ENCODE measurements at regions not wholly inside any gene's neighbourhood (a gene's known extent, or its start where the extent isn't known, plus 50 kb on each side); places are given as distances from the start of the nearest gene placed in this dataset.
A peak's percentile ranks its signal among the peaks of the same experiment; 100 is the strongest.
"Not testable (repeated sequence)": the region's sequence is repeated elsewhere in the genome, so short reads cannot be mapped to it uniquely, and the experiment has no call there.

GRCh38 chr5:91499943-91500531 is 116.9 kb upstream of the ARRDC3 start:
- DNase-seq, result peak in 3 of 6 experiments; percentile 7 to 54 (median 48)

DNA sequence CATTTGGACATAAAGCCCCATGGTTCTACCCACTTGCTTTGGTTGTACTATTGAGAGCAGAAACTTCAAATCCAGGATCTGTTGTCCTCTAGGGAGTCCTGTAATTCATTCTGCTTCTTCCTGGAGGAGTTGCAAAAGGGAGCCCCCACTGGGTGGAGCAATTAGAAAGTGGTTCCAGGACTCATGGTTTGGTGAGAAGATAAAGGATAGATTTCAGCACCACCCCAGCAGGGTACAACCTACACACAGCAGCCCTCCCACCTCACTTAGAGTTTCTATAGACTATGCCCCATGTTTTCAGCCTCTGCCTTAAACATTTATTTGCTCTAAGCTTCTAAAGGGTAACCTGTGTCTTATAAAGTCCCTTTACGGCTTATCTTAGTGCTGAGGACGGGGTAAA is 112.6 kb upstream of the ARRDC3 start:
- DNase-seq, result no peak

GRCh38 chr5:91494447-91494996 is 111.4 kb upstream of the ARRDC3 start:
- no peak for DNase-seq

DNA sequence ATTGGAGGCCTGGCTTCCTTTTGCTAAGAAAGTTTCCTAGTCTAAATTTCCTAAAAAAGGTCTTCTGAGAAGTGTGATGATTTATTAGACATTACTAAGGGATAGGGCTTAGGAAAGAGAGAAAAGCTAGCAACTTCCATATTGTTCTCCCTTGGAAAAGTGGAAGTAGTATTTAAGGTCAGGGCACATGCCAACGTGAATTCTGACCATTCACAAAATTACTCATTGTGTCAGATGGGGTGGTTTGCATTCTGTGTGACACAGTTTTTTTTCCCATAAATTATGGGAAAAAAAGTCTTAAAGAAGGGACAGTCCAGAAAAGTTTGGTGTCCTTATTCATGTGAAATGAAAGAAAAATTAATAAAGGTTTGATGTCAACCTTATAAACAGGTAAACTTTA is 110.0 kb upstream of the ARRDC3 start:
- no peak for DNase-seq

DNA sequence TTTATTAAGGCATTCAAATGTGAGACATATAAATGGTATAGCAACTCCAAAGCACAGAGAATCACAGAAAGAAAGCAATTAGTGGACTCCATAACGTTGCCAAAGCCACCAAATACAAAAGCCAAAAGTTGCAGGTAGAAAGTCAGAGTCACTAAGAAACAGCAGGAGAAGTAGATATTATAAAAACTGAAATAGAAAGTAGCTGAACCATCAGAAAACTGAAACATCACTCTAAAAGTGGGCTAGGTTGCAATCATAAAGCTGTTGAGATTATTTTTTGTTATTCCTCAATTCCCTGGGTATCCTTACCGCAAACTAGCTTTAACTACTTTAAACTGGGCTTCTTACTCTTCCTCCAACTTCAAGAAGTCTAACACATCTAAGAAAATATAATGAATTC is 108.1 kb upstream of the ARRDC3 start:
- no peak for DNase-seq

- DNase-seq, result no peak
Measured at GRCh38 chr5:91490316-91490715, 107.2 kb upstream of the ARRDC3 start.

- DNase-seq, result no peak
Measured at GRCh38 chr5:91487420-91487819, 104.3 kb upstream of the ARRDC3 start.

DNA sequence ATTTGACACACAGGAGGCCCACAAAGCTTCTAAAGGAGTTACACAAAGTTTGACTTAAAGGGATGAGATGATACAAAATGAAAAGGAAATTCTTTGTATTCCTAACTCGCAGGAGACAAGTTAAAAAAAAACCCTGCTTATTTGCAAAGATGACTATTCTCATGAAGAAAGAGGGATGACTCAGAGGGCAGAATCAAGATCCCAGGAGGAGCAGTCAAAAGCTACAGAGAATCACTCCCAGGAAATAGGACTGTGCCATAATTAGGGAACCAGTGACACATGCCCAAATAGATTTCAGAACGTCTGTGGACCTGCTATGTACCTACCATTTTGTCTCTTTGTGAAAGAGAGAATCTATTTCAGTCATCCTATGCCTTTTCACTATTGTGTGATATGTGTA is 103.5 kb upstream of the ARRDC3 start:
- no peak for DNase-seq

- DNase-seq, result no peak
Measured at GRCh38 chr5:91484662-91485061, 101.5 kb upstream of the ARRDC3 start.

- DNase-seq, result not testable (repeated sequence)
Measured at GRCh38 chr5:91479376-91479775, 96.3 kb upstream of the ARRDC3 start.

GRCh38 chr5:91478096-91478495 is 95.0 kb upstream of the ARRDC3 start:
- no peak for DNase-seq

DNA sequence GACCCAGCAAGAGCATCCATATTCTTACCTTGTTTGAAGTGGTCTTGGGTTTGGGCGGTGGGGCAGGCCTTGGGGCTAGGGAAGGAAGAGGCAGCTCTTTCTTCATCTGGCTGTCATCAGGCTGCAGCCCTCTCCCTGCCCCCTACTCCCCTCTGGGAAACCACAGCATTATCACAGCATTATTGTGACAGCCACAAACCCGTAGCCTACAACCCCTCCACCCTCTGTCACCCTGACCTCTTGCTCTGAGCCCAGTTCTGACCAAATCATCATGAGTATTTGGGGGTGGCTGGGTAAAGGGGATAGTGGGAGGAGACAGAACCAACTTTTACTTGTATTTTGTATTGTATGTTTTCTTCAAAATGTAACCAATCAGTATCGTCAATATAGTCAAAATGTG is 94.3 kb upstream of the ARRDC3 start:
- DNase-seq, result no peak

- no peak for DNase-seq
Measured at GRCh38 chr5:91474201-91474600, 91.1 kb upstream of the ARRDC3 start.

GRCh38 chr5:91472631-91473030 is 89.5 kb upstream of the ARRDC3 start:
- no peak for DNase-seq

DNA sequence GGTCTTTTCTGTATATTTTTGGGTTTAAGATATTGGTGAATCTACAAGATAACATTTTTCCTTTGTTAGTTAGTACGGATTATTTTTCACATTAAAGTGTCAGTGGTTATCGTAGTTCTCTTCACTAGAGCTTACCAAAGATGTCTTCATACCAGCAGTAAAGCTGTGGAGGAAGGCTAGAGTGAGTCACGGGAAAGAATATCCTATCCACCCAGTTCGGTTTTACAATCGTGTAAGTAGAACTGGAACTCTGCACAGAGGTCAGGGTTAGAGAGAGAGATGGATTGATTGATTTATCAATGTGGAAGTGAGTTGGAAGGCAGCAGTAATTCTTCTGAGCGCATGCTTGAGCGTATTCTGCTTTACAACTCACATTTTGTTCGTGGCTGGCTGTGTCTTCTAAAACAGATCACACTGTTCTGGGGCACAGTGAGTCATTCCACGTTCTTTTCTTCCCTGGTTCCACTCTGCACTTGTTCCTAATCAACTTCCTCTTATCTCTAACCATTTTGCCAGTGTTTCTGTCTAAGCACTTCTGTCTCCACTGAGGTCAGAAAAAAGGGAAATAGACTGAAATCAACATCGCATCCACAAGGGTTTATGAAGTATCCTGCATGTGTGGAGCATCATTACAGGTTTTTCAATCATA is 86.5 kb upstream of the ARRDC3 start:
- no peak for DNase-seq

DNA sequence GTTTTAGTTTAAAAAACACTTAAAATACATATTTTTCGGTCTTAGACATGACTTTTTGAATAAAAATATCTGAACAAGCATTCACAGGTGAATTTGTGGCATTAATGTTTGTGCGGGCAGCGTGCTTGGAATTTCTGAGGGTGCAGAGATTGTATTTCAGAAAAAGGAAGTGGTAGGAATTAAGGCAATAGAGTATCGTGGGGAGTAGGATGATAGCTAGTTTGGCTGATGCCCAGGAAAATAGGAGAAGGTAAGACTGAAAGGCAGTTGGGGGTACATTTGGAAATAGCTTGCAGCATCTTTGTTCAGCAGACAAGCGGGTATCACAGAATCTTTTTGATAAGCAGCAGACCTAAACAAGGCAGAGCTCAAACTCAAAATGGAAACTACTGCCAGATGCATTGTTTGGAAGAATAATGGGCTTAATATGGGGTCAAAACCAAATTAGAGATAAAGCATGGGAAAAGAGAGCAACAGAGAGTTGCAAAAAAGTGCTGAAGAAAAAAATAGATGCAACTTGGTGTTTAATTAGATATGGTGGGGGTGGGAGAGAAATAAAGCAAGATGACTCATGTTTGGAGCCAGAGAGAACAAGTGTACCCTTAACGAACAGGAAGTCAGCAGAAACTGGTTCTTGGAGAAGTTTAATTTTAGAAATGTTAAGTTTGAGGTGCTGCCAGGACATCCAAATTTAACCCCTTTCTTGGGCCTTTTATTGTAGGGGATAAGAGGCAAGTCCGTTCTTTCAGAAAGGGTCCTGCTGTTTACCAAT is 85.7 kb upstream of the ARRDC3 start:
- no peak for DNase-seq

- no peak for DNase-seq
Measured at GRCh38 chr5:91464886-91465646, 81.9 kb upstream of the ARRDC3 start.

GRCh38 chr5:91457681-91458058 is 74.6 kb upstream of the ARRDC3 start:
- DNase-seq, result no peak

DNA sequence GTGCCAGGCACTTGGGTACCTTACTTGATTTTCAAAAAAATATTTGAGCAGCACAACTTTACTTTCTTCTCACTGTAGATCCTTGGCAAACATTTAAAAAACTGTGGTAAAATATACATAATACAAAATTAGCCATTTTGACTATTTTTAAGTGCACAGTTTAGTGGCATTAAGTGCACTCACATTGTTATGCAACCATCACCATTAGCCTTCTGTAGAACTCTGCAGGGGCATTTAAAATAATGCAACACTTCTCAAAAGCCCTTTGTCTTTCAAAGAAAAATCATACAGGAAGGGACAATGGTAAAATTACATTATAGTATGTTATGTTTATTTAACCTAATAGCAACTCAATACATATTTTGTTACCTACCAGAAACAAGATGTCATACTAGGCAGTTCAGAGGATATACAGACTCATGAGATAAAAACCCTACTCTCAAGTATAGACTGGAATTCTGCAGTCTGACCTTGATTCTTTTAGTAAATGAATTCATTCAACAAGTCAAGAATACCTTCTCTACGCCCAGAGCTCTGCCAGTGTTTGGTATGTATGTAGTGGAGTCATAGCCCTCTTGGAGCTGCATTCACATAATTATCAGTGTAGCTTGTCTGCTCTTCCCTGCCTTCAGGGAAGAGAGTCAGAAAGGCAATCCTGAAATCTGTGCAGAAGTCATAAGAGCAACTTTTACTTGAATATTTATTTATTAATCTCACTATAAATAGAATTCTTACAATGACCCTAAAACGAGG is 74.0 kb upstream of the ARRDC3 start:
- no peak for DNase-seq

GRCh38 chr5:91449083-91449482 is 66.0 kb upstream of the ARRDC3 start:
- DNase-seq, result no peak

GRCh38 chr5:91448079-91448478 is 65.0 kb upstream of the ARRDC3 start:
- not testable (repeated sequence) for DNase-seq

- DNase-seq, result not testable (repeated sequence)
Measured at GRCh38 chr5:91446880-91447279, 63.8 kb upstream of the ARRDC3 start.

Data from stimulated activated naive CD4-positive, alpha-beta T cell (primary cell).